Neural progenitor cell (in vitro differentiated cells): ENCODE measurements at regions not wholly inside any gene's neighbourhood (a gene's known extent, or its start where the extent isn't known, plus 50 kb on each side); places are given as distances from the start of the nearest gene placed in this dataset.

Source experiments
- CTCF ChIP-seq: fragments of 200-600 bp; sonication (generic); IDR thresholded peaks from 2 replicates; pipeline ENCODE4 v1.5.1; 2017; ENCODE audit warnings: antibody characterized with exemption, mild to moderate bottlenecking
- EZH2phosphoT487 ChIP-seq: fragments of 200-600 bp; sonication (generic); IDR thresholded peaks from 2 replicates; pipeline ENCODE4 v1.6.1; 2017; ENCODE audit warnings: antibody characterized with exemption

GRCh38 chr10:131578472-131578970 lies 267.0 kb upstream of the TCERG1L start:
- TF ChIP-seq CTCF, result no peak
- no peak for TF ChIP-seq EZH2phosphoT487
